Neural cell (in vitro differentiated cells): ENCODE measurements at regions not wholly inside any gene's neighbourhood (a gene's known extent, or its start where the extent isn't known, plus 50 kb on each side); places are given as distances from the start of the nearest gene placed in this dataset.

Experiments
- EP300 ChIP-seq: fragments of 450-650 bp; conservative IDR thresholded peaks from 2 replicates; pipeline ENCODE4 v1.6.1; 2014; ENCODE audit warnings: antibody characterized with exemption, mild to moderate bottlenecking, moderate library complexity; ENCODE audit not compliant: poor library complexity, severe bottlenecking
- EZH2 ChIP-seq: fragments of 200-600, 300-800 bp; shearing (Covaris generic), sonication (generic); IDR thresholded peaks from 2 replicates; pipeline ENCODE4 v1.6.1; 2014; ENCODE audit warnings: antibody characterized with exemption, low read length, borderline replicate concordance, mild to moderate bottlenecking; ENCODE audit not compliant: insufficient read depth, poor library complexity, severe bottlenecking
- REST ChIP-seq: IDR thresholded peaks from 2 replicates; pipeline ENCODE4 v1.6.1; 2012; ENCODE audit warnings: borderline replicate concordance
- TAF1 ChIP-seq: IDR thresholded peaks from 2 replicates; pipeline ENCODE4 v1.6.1; 2012; ENCODE audit warnings: low read depth
- TF ChIP-seq, protein P1 (sequence below): fragments of 450-650 bp; IDR thresholded peaks from 2 replicates; pipeline ENCODE4 v1.5.1; 2014; ENCODE audit warnings: antibody characterized with exemption, mild to moderate bottlenecking, moderate library complexity; ENCODE audit not compliant: poor library complexity, severe bottlenecking

DNA sequence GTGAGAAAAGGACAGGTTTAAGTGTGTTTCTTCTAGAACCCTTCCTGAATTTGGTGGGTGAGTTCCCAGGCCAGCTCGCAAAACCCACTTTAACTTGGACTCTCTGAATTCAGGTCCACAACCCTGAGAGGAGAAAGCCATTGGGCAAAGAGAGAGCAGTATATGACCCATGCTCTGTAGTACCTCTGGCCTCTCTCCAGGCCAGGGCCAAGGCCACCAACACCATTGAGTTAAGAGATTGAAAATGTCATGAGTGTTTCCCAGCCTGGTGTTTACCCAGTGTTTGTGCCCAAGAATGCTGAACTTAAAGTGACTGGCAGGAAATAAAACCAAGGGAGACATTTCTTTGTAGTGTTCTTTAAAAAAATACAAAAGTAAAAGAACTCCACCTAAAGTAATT lies 410.4 kb upstream of the CDH5 start:
- TF ChIP-seq, protein P1, sequence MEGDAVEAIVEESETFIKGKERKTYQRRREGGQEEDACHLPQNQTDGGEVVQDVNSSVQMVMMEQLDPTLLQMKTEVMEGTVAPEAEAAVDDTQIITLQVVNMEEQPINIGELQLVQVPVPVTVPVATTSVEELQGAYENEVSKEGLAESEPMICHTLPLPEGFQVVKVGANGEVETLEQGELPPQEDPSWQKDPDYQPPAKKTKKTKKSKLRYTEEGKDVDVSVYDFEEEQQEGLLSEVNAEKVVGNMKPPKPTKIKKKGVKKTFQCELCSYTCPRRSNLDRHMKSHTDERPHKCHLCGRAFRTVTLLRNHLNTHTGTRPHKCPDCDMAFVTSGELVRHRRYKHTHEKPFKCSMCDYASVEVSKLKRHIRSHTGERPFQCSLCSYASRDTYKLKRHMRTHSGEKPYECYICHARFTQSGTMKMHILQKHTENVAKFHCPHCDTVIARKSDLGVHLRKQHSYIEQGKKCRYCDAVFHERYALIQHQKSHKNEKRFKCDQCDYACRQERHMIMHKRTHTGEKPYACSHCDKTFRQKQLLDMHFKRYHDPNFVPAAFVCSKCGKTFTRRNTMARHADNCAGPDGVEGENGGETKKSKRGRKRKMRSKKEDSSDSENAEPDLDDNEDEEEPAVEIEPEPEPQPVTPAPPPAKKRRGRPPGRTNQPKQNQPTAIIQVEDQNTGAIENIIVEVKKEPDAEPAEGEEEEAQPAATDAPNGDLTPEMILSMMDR: no peak
- no peak for TF ChIP-seq EP300
- TF ChIP-seq EZH2: no peak
- no peak for TF ChIP-seq TAF1
- TF ChIP-seq REST: no peak
